ENCODE measurements at regions not wholly inside any gene's neighbourhood (a gene's known extent, or its start where the extent isn't known, plus 50 kb on each side); places are given as distances from the start of the nearest gene placed in this dataset.

DNA sequence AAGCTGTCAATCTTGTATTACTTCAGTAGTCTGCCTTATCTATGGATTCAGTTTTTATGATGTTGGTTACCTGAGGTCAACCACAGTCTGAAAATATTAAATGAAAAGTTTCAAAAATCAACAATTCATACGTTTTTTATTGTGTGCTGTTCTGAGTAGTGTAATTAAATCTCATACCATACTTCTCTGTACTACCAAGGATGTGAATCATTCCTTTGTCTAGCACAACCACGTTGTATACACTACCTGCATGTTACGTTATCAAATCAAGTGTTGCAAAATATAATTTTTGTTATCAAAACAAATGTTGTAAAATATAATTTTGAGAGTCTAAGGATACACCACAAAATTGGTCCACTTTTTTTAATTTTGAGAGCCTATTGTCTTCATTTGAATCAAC lies 590.2 kb upstream of the SETBP1 start:
- no peak for DNase-seq

- DNase-seq = no peak
Observed at GRCh38 chr18:44093253-44093652, 587.4 kb upstream of the SETBP1 start.

DNA sequence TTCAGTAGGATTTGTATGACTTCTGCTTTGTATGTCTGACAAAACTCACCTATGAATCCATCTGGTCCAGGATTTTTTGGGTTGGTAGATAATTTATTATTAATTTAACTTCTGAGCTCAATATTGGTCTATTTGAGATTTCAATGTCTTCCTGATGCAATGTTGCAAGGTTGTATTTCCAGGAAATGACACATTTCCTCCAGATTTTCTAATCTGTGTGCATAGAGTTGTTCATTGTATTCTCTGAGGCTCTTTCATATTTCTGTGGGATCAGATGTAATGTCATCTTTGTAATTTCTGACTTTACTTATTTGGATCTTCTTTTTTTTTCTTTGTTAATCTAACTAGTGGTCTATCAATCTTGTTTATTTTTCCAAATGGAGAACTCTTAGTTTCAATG lies 584.7 kb upstream of the SETBP1 start:
- DNase-seq = no peak

- DNase-seq = peak; percentile 28
Observed at GRCh38 chr18:44098551-44099098, 582.1 kb upstream of the SETBP1 start.

DNA sequence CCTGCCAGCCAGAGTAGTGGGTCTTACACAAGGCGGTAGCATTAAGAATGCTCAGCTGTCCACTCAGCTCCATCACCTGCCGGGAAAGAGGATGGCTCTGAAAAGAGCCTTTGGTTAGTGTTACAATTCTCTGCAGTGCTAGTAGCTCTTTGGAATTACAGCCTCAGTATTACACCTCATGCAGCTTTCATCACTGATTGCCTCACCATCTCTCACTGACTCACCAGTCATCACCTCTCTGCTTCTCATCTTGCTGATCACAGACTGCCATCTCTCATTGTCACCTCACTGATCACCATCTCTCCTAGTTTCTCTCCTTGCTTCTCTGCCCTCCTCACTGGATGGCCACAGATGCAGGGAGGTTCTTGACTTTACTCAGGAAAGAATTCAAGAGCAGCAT lies 573.5 kb upstream of the SETBP1 start:
- no peak for DNase-seq

DNA sequence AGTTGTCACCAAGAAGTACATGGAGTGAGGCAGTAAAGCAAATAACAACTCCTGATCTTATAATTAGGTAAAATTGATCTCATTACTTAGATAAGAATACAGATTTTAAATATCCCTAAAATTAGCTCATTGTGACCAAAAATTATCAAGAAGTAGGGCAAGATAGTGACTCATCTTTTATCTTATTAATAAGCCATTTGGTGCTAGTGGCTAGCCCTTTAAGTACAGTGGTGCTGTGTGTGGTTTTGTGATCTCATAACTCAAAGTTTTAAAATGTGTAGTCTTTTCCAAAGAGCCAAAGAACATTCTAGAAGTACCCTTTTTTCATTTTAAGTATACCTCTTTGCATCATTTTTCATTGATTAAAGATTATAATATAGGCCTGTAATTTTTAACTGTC lies 569.4 kb upstream of the SETBP1 start:
- DNase-seq = no peak

- DNase-seq = no peak
Observed at GRCh38 chr18:44117821-44118220, 562.9 kb upstream of the SETBP1 start.

DNA sequence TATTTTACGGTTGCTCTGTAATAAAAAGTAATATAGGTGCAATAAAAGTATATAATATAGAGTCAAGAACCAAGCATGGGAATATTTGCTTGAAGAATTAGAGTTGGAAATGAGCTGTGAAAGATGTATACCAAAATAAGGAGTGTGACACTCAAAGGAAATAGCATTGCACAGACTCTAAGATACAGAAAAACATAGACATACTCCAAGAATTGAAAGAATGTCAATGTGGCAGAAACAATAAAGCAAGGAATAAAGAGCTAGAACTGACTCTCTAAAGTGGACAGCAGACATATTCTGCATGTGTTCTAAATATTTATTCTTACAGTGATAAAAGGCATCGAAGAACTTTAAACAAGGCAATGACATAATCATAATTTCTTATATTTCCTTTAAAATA lies 561.1 kb upstream of the SETBP1 start:
- DNase-seq = no peak

- no peak for DNase-seq
Observed at GRCh38 chr18:44123743-44124142, 556.9 kb upstream of the SETBP1 start.

GRCh38 chr18:44125446-44125845 lies 555.2 kb upstream of the SETBP1 start:
- DNase-seq = no peak

- DNase-seq = no peak
Observed at GRCh38 chr18:44126598-44126997, 554.1 kb upstream of the SETBP1 start.

GRCh38 chr18:44128365-44128764 lies 552.3 kb upstream of the SETBP1 start:
- no peak for DNase-seq

DNA sequence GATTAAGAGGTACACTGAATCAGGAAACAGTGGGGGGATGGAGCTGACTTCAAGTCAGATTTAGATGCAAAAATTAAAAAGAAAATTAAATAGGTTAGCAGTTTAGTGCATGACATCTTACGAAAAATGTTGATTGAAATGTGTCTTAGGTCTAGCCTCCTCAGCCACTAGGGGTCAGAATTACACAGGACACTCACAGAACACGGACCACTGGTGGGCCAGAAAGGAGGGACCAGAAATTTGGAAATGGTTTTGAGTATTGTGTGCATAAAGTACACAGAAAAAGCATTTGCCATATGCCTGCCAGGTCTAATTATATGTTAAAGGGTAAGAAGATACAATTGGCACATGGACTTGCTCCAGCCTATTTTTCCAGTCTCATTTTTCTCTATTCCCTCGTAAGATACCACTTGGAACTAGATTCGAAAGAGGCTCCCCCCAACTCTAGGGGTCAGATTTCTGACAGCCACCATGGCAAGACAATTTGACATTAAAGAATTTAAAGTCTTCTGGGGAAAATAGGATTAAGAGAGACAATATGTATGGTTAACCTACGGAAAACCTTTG lies 550.2 kb upstream of the SETBP1 start:
- DNase-seq = peak; percentile 62

- no peak for DNase-seq
Observed at GRCh38 chr18:44133483-44133882, 547.2 kb upstream of the SETBP1 start.

DNA sequence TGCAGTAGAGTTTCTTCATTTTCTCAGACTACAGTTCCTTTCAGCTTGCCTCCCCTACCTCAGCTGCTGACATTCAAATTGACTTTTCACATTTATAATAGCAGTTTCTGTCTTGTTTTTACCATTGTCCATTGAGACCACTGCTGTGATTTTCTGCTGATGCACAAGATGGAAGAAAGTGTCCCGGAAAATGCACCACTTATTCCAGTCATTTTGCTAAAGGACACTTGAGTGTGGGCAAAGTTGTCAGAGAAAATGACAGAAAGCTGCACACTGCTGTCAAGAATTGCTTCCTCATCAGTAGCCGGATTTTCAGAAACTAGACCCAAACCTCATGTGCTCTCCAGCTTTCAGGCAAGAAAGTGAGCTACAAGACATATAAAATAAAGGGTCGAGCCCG lies 546.2 kb upstream of the SETBP1 start:
- DNase-seq = no peak

- no peak for DNase-seq
Observed at GRCh38 chr18:44135741-44136140, 544.9 kb upstream of the SETBP1 start.

DNA sequence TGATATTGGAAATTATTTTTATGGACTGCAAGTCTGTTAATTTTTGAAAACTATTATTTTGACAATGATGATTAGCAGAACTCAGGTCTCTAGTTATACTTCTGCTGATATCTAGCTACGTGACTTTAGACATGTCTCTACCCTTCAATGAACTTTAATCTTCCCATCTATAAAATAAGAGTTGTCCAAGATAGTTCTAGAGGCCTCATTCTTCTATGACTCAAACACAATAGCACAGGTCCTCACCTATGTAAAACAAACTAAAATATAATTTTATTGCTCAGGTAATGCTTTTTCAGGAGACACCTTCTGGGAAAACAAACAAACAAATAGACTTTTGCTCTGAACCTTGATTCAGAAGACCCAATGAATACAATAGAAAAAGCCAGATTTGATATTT lies 544.4 kb upstream of the SETBP1 start:
- no peak for DNase-seq

DNA sequence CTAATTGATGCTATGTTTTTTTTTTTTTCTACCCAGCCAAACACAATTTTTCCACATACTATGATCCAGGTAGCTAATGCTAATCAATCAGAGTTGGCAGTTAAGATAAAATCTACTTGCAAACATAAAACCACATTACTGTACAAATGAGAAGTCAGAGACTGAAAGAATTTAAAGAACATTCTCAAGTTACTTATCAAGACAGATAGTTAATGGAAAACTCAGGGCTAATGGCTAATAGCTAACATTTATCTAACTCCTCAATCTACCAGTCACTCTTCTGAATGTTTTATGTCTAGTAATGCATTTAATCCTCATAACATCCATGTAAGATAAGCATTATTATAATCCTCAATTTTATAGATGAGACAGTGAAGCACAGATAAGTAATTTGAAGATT lies 537.6 kb upstream of the SETBP1 start:
- no peak for DNase-seq

GRCh38 chr18:44149706-44150105 lies 531.0 kb upstream of the SETBP1 start:
- DNase-seq = no peak

GRCh38 chr18:44153981-44154380 lies 526.7 kb upstream of the SETBP1 start:
- no peak for DNase-seq

GRCh38 chr18:44156126-44156525 lies 524.6 kb upstream of the SETBP1 start:
- DNase-seq = no peak

DNA sequence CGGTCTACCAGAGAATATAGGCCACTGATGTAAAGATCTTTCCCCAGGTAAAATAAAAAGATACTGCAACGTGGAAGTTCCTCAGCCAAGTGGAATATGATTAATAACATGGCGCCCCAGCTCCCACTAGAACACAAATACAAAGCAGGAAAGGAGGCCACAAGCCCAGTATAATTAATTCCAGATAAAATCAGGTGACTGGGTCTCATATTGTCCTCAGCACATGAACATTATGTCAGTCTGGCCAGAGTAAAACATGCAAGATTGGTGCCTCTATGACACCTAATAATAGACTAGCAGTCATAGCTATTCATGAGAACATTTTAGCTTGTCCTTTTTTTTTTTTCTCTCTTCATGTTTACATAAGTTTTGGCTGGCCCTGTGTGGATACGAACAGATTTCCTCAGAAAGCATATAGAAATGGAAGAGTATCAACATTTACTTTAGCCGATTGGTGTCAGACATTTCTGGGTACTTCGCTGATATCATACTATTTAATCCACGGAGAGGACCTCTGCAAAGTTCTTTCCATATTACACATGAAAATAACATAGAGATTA lies 523.8 kb upstream of the SETBP1 start:
- no peak for DNase-seq

DNA sequence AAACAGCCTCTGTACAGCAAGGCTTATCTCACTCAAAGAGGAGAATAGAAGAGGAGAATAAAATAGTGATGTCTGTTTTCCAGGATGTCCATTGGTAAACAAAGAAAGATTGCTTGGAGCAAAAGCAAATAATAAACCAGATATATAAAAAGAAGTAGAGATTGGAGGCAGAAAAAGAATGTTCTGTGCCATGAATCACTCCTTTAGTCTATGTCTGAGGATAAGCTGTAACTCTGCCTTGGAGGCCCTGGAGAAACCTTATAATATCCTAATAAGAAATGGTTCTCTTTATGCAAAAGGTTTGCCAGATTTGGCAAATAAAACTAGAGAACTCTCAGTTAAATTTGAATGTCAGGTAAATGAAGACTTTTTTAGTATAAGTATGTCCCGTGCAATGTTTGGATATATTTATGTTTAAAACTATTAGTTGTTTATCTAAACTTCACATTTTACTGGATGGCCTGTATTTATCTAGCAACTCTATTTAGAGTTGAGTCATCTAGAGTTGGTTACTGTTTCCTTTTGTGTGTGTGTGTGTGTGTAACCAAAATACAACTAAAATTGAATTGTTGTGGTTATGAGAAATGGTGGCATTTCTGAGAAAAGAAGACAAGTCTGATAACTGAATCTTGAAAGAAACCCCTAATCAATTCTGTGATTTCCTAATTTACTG lies 510.3 kb upstream of the SETBP1 start:
- no peak for DNase-seq

DNA sequence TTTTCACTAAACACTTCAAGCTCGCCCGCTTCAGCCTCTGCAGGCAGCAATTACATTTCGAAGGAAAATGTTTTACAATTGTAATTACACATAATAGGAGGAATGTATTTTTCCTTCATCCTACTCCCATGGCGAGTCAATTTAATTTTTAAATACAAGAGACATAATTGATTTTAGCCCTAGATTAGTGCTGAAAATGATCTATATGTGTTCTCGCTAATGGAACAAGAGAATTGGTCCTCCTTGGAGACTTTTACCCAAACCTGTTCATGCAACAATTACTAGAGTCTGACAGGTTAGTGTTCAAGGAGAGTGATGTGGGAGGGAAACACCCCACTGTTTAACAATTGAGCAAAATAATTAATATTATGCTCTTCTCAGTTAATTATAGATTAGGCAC lies 509.4 kb upstream of the SETBP1 start:
- DNase-seq = no peak

- no peak for DNase-seq
Observed at GRCh38 chr18:44175891-44176290, 504.8 kb upstream of the SETBP1 start.
